ENCODE measurements at regions not wholly inside any gene's neighbourhood (a gene's known extent, or its start where the extent isn't known, plus 50 kb on each side); places are given as distances from the start of the nearest gene placed in this dataset.

GRCh38 chr5:67434466-67434865, 237.9 kb upstream of the CD180 start:
- TF ChIP-seq CTCF (IDR thresholded peaks at IDR 0.05) (no peak), POLR2A (IDR thresholded peaks at IDR 0.05) (no peak)

Data from Peyer's patch (tissue), 4 donors.